CD1c-positive myeloid dendritic cell (primary cell): ENCODE measurements at regions not wholly inside any gene's neighbourhood (a gene's known extent, or its start where the extent isn't known, plus 50 kb on each side); places are given as distances from the start of the nearest gene placed in this dataset.
"Not testable (repeated sequence)": the region's sequence is repeated elsewhere in the genome, so short reads cannot be mapped to it uniquely, and the experiment has no call there.

Source experiments
- DNase-seq: peaks from one replicate; pipeline ENCODE4 v3.0.0-alpha.2; 2016; ENCODE audit errors: extremely low spot score

GRCh38 chr2:192407692-192408091 is 213.0 kb upstream of the TMEFF2 start:
- no peak for DNase-seq

GRCh38 chr2:192398236-192398635 is 203.5 kb upstream of the TMEFF2 start:
- DNase-seq = no peak

- DNase-seq = no peak
Measured at GRCh38 chr2:192394605-192395004, 199.9 kb upstream of the TMEFF2 start.

GRCh38 chr2:192391041-192391440 is 196.3 kb upstream of the TMEFF2 start:
- DNase-seq = no peak

GRCh38 chr2:192390401-192390800 is 195.7 kb upstream of the TMEFF2 start:
- DNase-seq = no peak

- DNase-seq = not testable (repeated sequence)
Measured at GRCh38 chr2:192384191-192384590, 189.5 kb upstream of the TMEFF2 start.

- no peak for DNase-seq
Measured at GRCh38 chr2:192381082-192381481, 186.3 kb upstream of the TMEFF2 start.

- no peak for DNase-seq
Measured at GRCh38 chr2:192379736-192380135, 185.0 kb upstream of the TMEFF2 start.

GRCh38 chr2:192377173-192377572 is 182.4 kb upstream of the TMEFF2 start:
- DNase-seq = no peak

- DNase-seq = no peak
Measured at GRCh38 chr2:192373754-192374153, 179.0 kb upstream of the TMEFF2 start.

- no peak for DNase-seq
Measured at GRCh38 chr2:192373221-192373620, 178.5 kb upstream of the TMEFF2 start.

- DNase-seq = no peak
Measured at GRCh38 chr2:192369969-192370368, 175.2 kb upstream of the TMEFF2 start.

- no peak for DNase-seq
Measured at GRCh38 chr2:192357217-192357616, 162.5 kb upstream of the TMEFF2 start.

GRCh38 chr2:192354512-192355244 is 159.9 kb upstream of the TMEFF2 start:
- DNase-seq = no peak

- no peak for DNase-seq
Measured at GRCh38 chr2:192347542-192347941, 152.8 kb upstream of the TMEFF2 start.

- DNase-seq = no peak
Measured at GRCh38 chr2:192345287-192345686, 150.6 kb upstream of the TMEFF2 start.

GRCh38 chr2:192333642-192334041 is 138.9 kb upstream of the TMEFF2 start:
- DNase-seq = no peak

- DNase-seq = no peak
Measured at GRCh38 chr2:192328297-192328696, 133.6 kb upstream of the TMEFF2 start.

GRCh38 chr2:192327576-192327975 is 132.8 kb upstream of the TMEFF2 start:
- DNase-seq = peak; percentile 1

- DNase-seq = no peak
Measured at GRCh38 chr2:192315543-192315942, 120.8 kb upstream of the TMEFF2 start.

- no peak for DNase-seq
Measured at GRCh38 chr2:192314800-192315481, 120.2 kb upstream of the TMEFF2 start.

GRCh38 chr2:192313773-192314172 is 119.0 kb upstream of the TMEFF2 start:
- no peak for DNase-seq

GRCh38 chr2:192311701-192312460 is 117.1 kb upstream of the TMEFF2 start:
- no peak for DNase-seq
